ENCODE measurements at regions not wholly inside any gene's neighbourhood (a gene's known extent, or its start where the extent isn't known, plus 50 kb on each side); places are given as distances from the start of the nearest gene placed in this dataset.

GRCh38 chr11:91209751-91210150, 986.9 kb upstream of the CHORDC1 start:
- TF ChIP-seq CTCF (IDR thresholded peaks at IDR 0.05) (no peak), POLR2AphosphoS5 (IDR thresholded peaks at IDR 0.05) (no peak), EP300 (IDR thresholded peaks at IDR 0.05) (no peak), POLR2A (IDR thresholded peaks at IDR 0.05; ENCODE audit: low read depth) (no peak)
